ENCODE measurements at regions not wholly inside any gene's neighbourhood (a gene's known extent, or its start where the extent isn't known, plus 50 kb on each side); places are given as distances from the start of the nearest gene placed in this dataset.
"Not testable (repeated sequence)": the region's sequence is repeated elsewhere in the genome, so short reads cannot be mapped to it uniquely, and the experiment has no call there.

DNA sequence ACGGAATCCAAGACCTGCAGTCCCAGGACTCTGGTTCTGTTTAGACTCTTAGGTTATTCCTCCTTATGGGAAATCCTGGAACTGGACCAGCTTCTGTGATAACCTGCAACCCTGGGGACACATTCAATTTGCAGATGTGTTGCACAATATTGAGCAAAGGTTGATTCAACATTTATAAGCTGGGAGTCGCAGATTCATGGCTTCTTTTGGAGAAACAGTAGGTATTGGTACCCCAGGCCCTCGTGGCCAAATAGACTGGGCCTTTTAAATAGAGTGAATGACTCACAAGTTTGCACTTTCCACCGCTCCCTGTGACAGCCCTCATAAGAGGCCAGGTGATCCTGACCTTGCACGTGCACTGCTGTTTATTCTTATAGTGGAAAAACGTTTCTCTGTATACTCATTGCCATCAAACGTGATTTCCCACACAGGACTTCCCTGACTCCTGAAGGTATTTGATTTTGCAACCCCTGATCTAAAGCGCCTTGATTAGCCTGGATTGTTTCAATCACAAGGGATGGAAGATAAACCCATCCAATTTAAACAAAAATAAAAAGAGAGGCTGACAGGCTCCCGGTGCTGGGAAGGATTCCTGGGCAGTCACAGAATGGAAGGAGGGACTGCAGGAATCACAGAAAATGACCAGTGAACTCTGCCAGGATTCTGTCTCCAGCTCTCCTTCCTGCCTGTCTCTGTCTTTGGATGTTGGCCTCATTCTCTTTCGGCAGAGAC lies 98.0 kb downstream of the VCPKMT start:
- DNase-seq (ENCODE audit: low read depth), result peak; percentile 62

DNA sequence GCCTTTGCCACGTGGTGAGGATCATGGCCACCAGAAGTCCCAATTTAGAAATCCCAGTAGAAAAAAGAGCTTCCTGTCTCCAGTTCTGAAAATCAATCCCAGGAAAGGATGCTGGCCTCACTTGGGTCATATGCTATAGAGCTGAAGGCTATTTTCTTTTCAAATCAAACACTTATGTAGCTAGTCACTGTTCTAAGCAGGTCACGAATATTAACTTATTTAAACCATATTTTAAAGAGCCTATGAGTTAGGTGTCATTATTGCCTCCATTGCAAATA lies 97.5 kb downstream of the VCPKMT start:
- no peak for DNase-seq (ENCODE audit: low read depth)

DNA sequence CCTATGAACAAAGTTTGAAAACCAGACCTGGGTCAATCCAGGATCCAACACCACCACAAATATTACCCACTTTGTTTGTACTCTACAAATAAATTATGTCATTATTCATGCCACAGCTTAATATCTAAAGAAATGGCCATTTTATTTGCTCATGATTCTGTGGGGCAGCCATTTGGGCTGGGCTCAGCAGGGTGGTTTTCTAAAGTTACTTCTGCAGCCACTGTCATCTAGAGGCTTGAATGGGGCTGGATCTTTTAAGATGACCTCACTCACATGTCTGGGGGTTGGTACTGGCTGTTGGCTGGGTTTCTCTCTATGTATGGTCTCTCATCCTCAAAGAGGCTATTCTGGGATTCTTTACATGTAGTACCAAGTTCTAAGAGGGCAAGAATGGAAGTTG lies 96.2 kb downstream of the VCPKMT start:
- DNase-seq (ENCODE audit: low read depth), result no peak

DNA sequence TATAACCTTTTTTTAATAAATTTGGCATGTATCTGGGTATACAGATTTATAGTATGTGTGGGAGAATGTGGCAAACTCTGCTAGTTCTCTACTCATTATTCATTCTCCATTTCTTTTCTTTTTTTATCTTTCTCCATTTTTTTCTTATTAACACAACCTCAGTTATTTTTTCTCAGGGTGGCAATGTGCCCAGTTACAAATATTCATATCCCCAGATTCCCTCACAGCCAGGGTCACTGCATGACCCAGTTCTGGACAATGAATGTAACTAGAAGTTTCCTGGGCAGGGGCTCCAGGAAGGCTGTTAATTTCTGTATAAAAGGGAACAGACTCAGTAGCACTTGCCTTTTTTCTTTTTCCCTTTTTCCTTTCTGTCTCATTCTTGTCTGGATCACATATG lies 95.6 kb downstream of the VCPKMT start:
- DNase-seq (ENCODE audit: low read depth), result peak; percentile 45

DNA sequence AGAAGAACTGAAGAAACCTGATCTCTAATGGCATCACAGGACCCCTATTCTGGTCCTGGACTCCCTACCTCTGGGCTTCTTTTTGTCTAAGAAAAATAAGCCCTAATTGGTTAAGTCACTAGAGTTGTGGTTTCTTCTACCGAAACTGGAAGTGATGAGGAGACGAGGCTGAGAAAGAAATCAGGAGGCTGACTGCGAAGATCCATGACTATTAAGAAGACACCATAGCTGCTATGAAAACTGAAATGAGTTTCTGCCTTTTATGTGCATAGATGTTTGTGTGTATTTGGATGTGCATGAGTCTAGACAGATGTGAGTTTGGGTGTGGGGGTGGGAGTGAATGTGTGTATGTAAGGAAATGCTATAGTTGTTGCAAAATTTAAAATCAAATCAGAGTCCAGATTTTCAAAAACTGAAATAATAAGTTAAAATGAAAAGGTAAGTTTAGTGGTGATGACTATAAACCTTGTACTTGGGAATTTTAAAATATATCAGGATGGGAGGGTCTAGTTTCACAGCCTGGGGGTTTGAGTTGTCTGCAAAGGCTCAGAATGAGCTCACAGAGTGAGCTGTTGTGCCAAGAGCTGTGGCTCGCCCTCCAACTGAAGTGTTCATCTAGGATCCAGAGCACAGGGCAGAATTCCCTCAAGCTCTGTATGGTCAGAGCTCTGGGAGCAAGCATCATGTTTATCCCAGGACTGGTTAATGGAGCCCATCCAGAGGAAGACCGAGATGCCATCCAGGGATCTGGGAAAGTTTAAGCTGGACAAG lies 94.9 kb downstream of the VCPKMT start:
- no peak for DNase-seq (ENCODE audit: low read depth)

DNA sequence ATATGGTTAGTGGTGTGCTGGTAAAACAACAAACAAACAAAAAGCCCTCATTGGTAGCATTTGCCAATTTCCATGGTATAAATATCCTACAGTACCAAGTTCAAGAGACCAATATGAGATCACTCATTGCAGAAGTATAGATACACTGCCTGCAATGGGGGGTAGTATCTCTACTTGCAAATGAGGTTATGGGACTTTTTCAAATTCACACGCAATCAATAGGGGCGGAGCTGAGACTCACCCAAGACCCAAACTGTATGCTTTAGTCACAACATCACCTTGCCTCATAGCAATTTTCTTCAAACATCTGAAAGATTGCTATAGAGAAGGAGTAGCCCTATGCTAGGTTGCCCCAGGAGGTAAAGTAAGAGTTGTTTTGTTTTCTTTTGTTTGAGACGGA lies 93.7 kb downstream of the VCPKMT start:
- DNase-seq (ENCODE audit: low read depth), result no peak

DNA sequence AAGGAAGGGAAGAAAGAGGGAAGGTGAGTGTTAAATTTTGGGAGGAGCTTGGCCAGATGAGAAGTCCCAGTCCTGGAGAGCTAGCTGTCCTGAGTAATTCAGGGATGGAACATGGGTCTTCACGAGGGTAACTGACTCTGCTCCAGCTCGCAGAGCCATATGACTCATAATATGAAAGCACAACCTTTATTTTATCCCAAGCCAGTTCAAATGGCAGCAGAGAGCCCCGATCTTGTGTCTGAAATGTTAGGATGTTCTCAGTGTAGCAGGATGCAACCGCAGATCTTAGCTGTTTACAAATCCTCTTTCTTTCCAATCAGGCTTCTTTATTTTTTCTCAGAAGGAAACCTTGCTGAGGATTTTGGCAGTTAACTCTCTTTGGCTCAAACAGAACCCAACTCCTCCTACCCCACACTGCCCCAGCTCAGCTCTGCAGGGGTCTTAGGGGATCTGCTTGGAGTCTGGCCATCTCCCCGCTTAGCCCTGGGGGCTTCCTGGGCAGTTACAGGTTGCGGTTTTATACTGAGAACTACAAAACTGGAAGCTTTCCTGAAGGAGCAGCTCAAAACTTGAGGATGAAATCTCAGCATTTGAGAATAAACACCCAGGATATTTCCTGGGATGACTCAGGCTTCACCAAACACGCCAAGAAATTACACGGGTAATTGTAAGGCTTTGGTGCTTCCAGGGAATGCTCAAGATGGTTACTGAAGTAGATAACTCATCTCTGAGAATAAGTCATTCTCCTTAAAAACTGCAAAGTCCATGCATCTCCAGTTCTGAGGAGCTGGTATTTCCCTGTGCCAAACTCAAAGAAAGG lies 92.5 kb downstream of the VCPKMT start:
- DNase-seq (ENCODE audit: low read depth), result peak; percentile 93

DNA sequence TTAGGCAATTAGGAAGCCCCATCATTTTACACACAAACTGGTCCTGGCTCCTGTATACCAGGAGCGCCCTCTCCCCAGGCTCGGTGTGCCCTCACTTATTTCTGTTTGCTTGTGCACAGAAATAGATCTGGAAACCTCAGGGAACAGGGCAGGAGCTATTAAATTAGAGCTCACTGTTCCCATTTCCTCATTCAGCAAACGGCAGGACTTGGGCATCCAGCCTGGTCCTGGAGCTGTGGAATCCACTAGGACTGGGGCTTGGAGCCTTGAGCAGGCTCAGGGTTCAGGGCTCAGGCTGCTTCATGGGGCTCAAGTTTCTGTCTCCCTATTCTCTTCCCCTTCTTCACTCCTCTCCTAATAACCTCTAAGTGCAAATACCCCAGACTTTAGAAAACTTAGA lies 91.3 kb downstream of the VCPKMT start:
- no peak for DNase-seq (ENCODE audit: low read depth)

DNA sequence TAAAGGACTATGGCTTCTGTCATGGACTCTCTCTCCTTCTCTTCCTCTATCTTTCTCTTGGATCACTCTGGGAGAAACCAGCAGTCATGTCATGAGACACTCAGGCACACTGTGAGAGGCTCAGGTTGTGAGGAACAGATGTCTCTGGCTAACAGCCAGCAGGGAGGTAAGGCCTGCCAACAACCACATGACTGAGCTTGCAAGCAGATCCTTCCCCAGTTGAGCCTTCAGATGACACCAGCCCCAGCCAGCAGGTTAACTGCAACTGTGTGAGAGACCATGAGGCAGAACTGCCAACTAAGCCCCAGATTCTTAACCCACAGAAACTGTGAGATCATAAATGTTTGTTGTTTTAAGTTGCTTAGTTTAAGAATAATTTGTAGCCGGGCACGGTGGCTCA lies 90.6 kb downstream of the VCPKMT start:
- no peak for DNase-seq (ENCODE audit: low read depth)

DNA sequence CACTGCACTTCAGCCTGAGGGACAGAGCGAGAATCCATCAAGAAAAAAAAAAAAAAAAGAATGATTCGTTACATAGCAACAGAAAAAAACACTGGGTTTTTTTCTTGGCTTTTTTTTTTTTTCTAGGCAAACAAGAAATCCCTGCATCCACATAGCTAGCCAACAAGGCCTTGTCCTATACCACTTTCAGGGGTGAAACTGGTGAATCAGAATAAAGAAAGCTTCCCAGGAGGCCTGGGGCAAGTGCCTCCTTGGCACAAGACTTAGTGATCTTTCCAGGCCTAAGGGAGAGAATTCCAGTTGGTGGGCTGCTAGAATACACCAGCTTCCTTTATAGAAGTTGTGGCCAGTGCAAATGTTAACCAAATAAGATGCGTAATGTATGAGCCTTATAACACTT lies 90.0 kb downstream of the VCPKMT start:
- no peak for DNase-seq (ENCODE audit: low read depth)

DNA sequence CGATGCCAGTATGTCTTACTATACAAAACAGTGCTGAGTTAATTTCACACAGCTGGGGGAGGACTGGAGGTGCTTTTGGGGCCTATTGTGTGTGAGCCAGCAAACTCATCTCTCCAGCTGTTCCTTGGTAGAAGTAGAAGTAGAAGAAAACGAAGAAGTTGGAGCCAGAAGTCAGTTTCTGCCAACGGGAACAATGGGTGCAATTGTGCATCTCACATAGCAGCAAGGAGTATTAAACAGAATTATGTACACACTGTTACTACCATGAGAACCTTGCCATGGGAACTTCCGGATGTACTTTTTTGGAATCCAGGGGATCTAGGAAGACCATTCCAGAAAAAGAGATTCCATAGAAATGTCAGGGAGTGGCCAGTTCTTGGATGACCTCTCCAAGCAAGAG lies 88.6 kb downstream of the VCPKMT start:
- no peak for DNase-seq (ENCODE audit: low read depth)

DNA sequence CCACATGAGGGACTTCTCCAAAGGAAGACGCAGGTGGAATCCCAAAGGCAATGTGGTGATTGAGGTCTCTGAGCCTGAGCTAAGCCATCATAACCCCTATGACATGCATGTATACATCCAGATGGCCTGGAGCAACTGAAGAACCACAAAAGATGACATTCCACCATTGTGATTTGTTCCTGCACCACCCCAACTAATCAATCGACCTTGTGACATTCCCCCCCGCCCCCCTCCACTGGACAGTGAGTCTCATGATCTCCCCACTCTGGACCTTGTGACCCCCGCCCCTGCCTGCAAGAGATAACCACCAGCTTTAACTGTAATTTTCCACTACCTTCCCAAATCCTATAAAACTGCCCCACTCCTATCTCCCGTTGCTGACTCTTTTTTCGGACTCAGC lies 87.9 kb downstream of the VCPKMT start:
- no peak for DNase-seq (ENCODE audit: low read depth)

DNA sequence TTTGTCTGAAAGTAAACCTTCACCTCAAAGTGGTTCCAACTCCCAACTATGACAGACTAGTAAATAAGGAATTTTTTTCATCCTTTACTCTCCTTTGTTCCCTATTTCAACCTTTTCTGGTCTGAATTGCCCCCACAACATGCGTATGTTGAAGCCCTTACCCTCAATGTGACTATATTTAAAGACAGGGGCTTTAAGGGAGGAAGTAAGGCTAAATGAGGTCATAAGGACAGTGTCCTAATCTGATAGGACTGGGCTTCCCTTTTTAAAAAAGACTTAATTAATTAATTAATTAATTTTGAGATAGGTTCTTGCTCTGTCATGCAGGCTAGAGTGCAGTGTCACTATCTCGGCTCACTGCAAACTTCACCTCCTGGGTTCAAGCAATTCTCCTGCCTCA lies 86.3 kb downstream of the VCPKMT start:
- DNase-seq (ENCODE audit: low read depth), result no peak

DNA sequence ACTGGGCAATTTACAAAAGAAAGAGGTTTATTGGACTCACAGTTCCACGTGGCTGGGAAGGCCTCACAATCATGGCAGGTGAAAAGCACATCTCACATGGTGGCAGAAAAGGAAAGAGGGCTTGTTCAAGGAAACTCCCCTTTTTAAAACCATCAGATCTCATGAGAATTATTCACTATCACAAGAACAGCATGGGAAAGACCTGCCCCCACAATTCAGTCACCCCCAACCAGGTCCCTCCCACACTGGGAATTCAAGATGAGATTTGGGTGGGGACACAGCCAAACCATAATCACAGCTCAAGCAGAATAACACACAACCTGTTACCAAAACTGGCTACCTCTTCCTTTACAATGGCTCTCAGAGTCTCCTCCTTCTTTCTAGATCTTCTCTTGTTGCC lies 85.5 kb downstream of the VCPKMT start:
- DNase-seq (ENCODE audit: low read depth), result not testable (repeated sequence)

DNA sequence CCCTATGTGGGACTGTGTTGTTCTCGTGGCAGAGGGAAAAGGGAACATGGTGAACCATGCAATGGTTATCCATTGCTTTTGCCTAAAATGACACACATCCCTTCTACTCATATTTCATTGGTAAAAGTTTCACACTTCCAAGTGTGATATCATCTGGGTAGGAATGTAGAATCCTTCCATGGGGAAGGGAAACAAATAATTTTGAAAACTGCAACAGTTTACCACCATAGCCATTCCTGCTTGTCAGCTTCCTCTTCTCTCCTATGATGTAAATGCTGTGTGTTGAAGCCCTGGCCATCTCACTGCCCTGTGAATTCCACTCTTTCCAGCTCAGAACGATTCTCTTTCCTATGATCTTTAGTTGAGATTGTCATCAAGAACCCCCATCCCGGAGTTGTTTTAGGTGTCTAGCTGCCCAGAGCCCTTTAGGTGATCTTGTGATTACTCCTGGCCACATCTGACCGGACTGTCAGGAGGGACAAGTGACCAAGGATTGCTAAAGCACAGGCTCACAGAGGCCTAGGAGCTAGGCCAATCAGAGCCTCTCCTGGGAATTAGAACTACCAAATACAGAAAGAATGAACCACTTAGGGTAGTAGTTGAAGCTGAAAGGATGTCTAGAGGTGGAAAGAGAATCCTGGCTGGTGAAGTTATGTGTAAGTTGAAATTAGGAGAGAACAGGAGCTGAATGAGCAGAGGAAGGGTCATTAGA lies 84.6 kb downstream of the VCPKMT start:
- peak; percentile 79 for DNase-seq (ENCODE audit: low read depth)

DNA sequence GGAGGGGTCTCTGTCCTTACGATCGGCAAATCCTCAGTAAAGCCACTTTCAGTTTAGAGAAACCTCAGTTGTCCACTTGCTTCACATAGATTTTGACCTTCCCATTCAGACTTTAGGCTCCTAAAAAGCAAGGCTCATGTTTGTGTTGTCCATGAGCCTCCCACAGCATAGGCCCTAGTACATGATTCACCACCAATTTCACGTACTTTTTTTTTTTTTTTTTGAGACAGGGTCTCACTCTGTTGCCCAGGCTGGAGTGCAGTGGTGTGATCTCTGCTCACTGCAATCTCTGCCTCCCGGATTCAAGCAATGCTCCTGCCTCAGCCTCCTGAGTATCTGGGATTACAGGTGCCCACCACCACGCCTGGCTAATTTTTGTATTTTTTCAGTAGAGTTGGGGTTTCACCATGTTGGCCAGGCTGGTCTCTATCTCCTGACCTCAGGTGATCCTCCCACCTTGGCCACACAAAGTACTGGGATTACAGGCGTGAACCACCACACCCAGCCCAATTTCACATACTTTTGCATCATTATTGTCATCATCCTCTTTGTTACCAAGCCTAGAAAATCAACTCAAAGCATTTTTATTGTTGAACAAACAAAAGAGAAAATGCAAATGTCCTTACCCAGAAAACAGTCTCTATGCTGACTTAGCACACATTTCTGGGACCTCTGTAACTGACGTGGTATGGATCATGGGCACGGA lies 83.8 kb downstream of the VCPKMT start:
- not testable (repeated sequence) for DNase-seq (ENCODE audit: low read depth)

DNA sequence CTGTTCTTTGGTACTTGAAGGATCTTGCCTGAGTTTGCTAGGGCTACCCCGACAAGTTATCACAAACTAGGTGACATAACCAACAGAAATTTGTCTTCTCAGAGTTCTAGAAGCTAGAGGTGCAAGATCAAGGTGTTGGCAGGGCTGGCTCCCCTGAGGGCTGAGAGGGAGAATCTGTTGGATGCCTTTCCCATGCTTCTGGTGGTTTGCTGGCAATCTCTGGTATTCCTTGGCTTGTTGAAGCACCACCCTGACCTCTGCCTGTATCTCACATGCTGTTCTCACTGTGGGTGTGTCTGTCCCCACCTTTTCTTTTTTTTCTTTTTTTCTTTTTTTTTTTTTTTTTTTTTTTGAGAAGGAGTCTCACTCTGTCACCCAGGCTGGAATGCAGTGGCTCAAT lies 81.2 kb downstream of the VCPKMT start:
- no peak for DNase-seq (ENCODE audit: low read depth)

DNA sequence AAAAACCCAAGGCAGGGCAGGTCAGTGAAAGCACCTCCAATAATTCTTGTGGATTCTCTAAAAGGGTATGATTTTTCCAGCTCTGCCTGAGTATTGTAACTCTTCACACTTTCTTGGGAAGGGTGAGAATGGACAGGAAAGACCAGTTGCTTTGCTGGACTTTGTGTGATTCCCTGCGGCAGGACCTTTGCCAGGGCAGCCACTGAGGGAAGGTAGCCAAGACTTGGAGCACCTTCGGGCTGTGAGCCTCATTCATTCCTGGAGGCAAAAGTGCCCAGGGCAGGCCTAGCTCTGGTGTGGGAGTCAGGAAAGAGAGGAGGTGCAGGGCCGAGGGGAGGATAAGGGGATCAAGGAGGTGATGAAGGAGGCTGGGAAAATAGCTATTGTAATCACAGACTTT lies 80.2 kb downstream of the VCPKMT start:
- no peak for DNase-seq (ENCODE audit: low read depth)

DNA sequence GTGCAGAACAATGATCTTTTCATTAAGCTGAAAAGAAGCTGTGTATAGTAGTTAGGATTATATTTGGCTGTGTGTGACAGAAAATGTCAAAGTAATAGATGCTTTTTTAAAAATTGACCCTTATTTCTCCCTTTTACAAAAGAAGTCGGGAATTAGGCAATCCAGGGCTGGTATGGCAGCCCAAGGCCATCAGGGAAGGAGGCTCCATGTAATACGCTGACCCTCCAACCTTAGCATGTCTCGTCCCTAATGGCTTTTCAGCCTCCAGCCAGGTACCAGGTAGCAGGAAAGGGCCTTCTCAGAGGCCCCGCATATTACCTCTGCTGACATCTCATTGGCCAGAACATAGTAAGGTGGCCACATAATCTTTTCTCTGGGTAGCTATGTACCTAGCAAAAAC lies 79.7 kb downstream of the VCPKMT start:
- DNase-seq (ENCODE audit: low read depth), result no peak

DNA sequence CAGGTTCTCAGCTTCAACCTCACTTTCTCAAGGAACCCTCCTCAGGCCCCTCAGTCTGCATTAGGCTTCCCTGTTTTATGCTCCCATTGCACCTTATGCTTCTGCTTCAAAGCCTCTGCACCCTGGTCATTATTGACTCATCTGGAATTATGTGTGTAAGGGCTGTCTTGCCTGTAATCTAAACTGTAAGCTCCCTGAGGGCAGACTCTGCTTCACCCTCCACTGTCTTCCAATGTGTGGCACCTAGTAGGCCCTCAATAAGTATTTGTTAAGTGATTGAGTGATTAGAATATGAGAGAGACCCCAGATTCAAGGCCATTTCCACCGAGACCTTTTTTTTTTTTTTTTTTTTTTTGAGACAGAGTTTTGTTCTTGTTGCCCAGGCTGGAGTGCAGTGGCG lies 79.1 kb downstream of the VCPKMT start:
- no peak for DNase-seq (ENCODE audit: low read depth)

DNA sequence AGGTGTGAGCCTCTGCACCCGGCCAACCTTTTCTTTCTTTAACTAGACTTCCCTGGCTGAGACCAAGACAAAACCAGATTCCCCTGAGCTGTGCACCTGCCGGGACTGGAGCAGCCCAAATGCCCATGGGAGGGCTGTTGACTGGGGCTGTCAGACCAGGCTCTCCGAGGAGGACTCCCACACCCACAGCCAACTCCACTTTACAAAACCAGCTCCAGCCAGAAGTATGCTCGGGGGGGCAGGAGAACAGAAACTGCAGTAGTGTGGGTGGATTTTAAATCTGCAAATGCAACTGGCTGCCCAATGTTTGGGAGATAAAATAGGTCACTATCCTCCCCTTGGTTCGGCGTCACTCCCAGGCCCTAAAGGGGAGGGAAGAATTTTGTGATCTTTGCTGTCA lies 78.5 kb downstream of the VCPKMT start:
- DNase-seq (ENCODE audit: low read depth), result peak; percentile 31

All from EH (cell line).